ENCODE measurements at regions not wholly inside any gene's neighbourhood (a gene's known extent, or its start where the extent isn't known, plus 50 kb on each side); places are given as distances from the start of the nearest gene placed in this dataset.

- H3K27me3 ChIP-seq (ENCODE audit: control insufficient read depth, extremely low read depth, insufficient read depth, low read length): no peaks in the 10 kb centered on the region
- H3K4me1 ChIP-seq (ENCODE audit: control insufficient read depth, extremely low read depth, insufficient read depth, low read length): no peaks in the 10 kb centered on the region
- FAIRE-seq (no peak), DNase-seq (ENCODE audit: low read depth, low spot score) (no peak)
- no peak overlapping the region for H3K4me3 ChIP-seq (ENCODE audit: control insufficient read depth in 2 of 3, extremely low read depth in 1 of 3, insufficient read depth in 2 of 3, low read depth in 1 of 3, low read length in 3 of 3)
- no peaks in the 10 kb centered on the region for H3K9me3 ChIP-seq (ENCODE audit: control insufficient read depth, low read depth, low read length)
- H4K20me1 ChIP-seq (ENCODE audit: control insufficient read depth, extremely low read depth, insufficient read depth, low read length): no peaks in the 10 kb centered on the region
- H3K9me1 ChIP-seq (ENCODE audit: control insufficient read depth, extremely low read depth, insufficient read depth, low read length): no peaks in the 10 kb centered on the region
- no peak overlapping the region for H3K27ac ChIP-seq (ENCODE audit: control insufficient read depth, insufficient read depth, low read length)
- dilution Hi-C loops (cut with MboI; ENCODE audit: extremely low pct_ligation_motif_present, low sequenced_read_pairs): no loop called here
- H2AFZ ChIP-seq (ENCODE audit: control insufficient read depth, low read length): no peak overlapping the region
- TF ChIP-seq EZH2 (IDR thresholded peaks at IDR 0.05; ENCODE audit: low read length): no peak
- TF ChIP-seq, protein P1, sequence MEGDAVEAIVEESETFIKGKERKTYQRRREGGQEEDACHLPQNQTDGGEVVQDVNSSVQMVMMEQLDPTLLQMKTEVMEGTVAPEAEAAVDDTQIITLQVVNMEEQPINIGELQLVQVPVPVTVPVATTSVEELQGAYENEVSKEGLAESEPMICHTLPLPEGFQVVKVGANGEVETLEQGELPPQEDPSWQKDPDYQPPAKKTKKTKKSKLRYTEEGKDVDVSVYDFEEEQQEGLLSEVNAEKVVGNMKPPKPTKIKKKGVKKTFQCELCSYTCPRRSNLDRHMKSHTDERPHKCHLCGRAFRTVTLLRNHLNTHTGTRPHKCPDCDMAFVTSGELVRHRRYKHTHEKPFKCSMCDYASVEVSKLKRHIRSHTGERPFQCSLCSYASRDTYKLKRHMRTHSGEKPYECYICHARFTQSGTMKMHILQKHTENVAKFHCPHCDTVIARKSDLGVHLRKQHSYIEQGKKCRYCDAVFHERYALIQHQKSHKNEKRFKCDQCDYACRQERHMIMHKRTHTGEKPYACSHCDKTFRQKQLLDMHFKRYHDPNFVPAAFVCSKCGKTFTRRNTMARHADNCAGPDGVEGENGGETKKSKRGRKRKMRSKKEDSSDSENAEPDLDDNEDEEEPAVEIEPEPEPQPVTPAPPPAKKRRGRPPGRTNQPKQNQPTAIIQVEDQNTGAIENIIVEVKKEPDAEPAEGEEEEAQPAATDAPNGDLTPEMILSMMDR (optimal IDR thresholded peaks at IDR 0.05 in 1 of 3, IDR thresholded peaks at IDR 0.05 in 1 of 3, conservative IDR thresholded peaks at IDR 0.05 in 1 of 3; ENCODE audit: extremely low read depth in 1 of 3, insufficient read depth in 2 of 3, low read length in 3 of 3): no peak
- no peak overlapping the region for H3K9ac ChIP-seq (ENCODE audit: control insufficient read depth, extremely low read depth, insufficient read depth, low read length)
- H3K79me2 ChIP-seq (ENCODE audit: control insufficient read depth, insufficient read depth, low read length): no peaks in the 10 kb centered on the region
- H3K4me2 ChIP-seq (ENCODE audit: control insufficient read depth, extremely low read depth, insufficient read depth, low read depth, low read length): no peak overlapping the region
- H3K36me3 ChIP-seq (ENCODE audit: control insufficient read depth in 2 of 2, extremely low read depth in 1 of 2, insufficient read depth in 2 of 2, low read length in 2 of 2): no peaks in the 10 kb centered on the region
Measured at GRCh38 chr11:24124876-24125275, 372.0 kb upstream of the LUZP2 start.

DNA sequence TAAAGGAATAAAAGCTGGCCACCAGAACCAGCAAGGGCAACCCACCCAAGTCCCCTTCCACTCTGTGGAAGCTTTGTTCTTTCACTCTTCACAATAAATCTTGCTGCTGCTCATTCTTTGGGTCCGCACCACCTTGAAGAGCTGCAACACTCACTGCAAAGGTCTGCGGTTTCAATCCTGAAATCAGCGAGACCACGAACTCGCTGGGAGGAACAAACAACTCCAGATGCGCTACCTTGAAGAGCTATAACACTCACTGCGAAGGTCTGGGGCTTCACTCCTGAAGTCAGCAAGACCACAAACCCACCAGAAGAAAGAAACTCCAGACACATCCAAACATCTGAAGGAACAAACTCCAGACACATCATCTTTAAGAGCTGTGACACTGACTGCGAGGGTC lies 365.2 kb upstream of the LUZP2 start:
- no peak for DNase-seq (ENCODE audit: low read depth, low spot score)
- Histone ChIP-seq H3K4me2 (ENCODE audit: control insufficient read depth, extremely low read depth, insufficient read depth, low read depth, low read length) (no peak overlapping the region), H3K27me3 (ENCODE audit: control insufficient read depth, extremely low read depth, insufficient read depth, low read length) (no peaks in the 10 kb centered on the region), H3K4me1 (ENCODE audit: control insufficient read depth, extremely low read depth, insufficient read depth, low read length) (no peaks in the 10 kb centered on the region), H3K9ac (ENCODE audit: control insufficient read depth, extremely low read depth, insufficient read depth, low read length) (no peak overlapping the region), H3K79me2 (ENCODE audit: control insufficient read depth, insufficient read depth, low read length) (no peaks in the 10 kb centered on the region), H2AFZ (ENCODE audit: control insufficient read depth, low read length) (no peak overlapping the region), H3K9me3 (ENCODE audit: control insufficient read depth, low read depth, low read length) (no peaks in the 10 kb centered on the region), H4K20me1 (ENCODE audit: control insufficient read depth, extremely low read depth, insufficient read depth, low read length) (no peaks in the 10 kb centered on the region), H3K9me1 (ENCODE audit: control insufficient read depth, extremely low read depth, insufficient read depth, low read length) (no peaks in the 10 kb centered on the region), H3K4me3 (ENCODE audit: control insufficient read depth in 2 of 3, extremely low read depth in 1 of 3, insufficient read depth in 2 of 3, low read depth in 1 of 3, low read length in 3 of 3) (no peak overlapping the region), H3K36me3 (ENCODE audit: control insufficient read depth in 2 of 2, extremely low read depth in 1 of 2, insufficient read depth in 2 of 2, low read length in 2 of 2) (no peaks in the 10 kb centered on the region), H3K27ac (ENCODE audit: control insufficient read depth, insufficient read depth, low read length) (no peak overlapping the region)
- dilution Hi-C loops (cut with MboI; ENCODE audit: extremely low pct_ligation_motif_present, low sequenced_read_pairs): no loop called here
- TF ChIP-seq, protein P1 (optimal IDR thresholded peaks at IDR 0.05 in 1 of 3, IDR thresholded peaks at IDR 0.05 in 1 of 3, conservative IDR thresholded peaks at IDR 0.05 in 1 of 3; ENCODE audit: extremely low read depth in 1 of 3, insufficient read depth in 2 of 3, low read length in 3 of 3): no peak
- TF ChIP-seq EZH2 (IDR thresholded peaks at IDR 0.05; ENCODE audit: low read length): no peak
- no peak for FAIRE-seq
